ENCODE measurements at regions not wholly inside any gene's neighbourhood (a gene's known extent, or its start where the extent isn't known, plus 50 kb on each side); places are given as distances from the start of the nearest gene placed in this dataset.

DNA sequence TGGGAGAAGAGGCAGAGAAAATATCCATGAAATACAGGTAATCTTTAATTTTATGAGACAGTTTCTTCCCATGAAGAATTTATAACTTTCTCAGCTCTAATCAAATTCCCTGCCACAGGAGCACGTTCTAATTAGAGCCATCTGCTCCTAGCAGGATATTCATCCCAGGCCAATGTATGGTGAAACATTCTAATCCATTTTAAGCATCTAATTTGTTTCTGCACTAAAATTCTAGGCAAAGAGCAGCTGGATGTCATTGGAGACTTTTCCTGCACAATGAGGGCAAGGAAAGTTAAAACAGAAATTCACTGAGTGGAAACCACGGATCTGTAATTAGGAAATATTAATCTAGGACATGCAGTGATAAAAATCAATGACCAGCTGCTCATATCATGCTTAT lies 107.7 kb upstream of the ZFP42 start (continued):
- TF ChIP-seq, protein P1, sequence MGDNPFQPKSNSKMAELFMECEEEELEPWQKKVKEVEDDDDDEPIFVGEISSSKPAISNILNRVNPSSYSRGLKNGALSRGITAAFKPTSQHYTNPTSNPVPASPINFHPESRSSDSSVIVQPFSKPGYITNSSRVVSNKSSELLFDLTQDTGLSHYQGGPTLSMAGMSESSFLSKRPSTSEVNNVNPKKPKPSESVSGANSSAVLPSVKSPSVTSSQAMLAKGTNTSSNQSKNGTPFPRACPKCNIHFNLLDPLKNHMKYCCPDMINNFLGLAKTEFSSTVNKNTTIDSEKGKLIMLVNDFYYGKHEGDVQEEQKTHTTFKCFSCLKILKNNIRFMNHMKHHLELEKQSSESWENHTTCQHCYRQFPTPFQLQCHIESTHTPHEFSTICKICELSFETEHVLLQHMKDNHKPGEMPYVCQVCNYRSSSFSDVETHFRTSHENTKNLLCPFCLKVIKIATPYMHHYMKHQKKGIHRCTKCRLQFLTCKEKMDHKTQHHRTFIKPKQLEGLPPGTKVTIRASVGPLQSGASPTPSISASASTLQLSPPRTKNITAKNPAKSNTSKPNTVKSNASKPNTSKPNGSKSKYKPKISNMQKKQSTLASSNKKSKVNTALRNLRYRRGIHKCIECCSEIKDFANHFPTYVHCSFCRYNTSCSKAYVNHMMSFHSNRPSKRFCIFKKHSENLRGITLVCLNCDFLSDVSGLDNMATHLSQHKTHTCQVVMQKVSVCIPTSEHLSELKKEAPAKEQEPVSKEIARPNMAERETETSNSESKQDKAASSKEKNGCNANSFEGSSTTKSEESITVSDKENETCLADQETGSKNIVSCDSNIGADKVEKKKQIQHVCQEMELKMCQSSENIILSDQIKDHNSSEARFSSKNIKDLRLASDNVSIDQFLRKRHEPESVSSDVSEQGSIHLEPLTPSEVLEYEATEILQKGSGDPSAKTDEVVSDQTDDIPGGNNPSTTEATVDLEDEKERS (tag by site-specific recombination; IDR thresholded peaks at IDR 0.05), result no peak

DNA sequence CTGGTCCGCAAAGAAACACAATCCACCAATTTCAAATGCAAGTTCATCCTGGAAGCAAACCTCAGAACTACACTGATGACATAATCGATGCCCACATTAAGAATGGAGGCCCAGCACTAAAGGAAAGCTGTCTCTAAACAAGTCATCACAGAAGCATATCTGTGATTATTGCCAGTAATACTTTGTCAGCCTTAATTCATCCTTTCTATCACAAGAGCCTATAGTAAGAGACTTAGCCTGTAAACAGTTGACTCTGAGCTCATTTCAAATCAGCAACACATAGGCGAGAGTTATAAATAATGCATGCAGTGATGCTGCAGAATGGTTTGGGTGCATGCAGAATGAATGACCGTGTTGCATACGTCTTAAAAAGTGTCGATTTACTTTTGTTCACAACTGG lies 105.9 kb upstream of the ZFP42 start:
- ChIA-PET POLR2A (no interaction called here), CTCF (no interaction called here)
- TF ChIP-seq ZNF433 (tag by site-specific recombination; IDR thresholded peaks at IDR 0.05; ENCODE audit: low read depth) (no peak), ZNF23 (tag by site-specific recombination; IDR thresholded peaks at IDR 0.05; ENCODE audit: borderline replicate concordance) (no peak)
- Histone ChIP-seq H3K4me1 (ENCODE audit: control insufficient read depth, insufficient read depth, low read length) (no peaks in the 10 kb centered on the region), H3K36me3 (ENCODE audit: control insufficient read depth in 2 of 2, insufficient read depth in 1 of 2, low read length in 2 of 2) (no peaks in the 10 kb centered on the region), H3K27ac (ENCODE audit: extremely low read depth, low read depth, low read length) (no peak overlapping the region), H3K9me3 (ENCODE audit: control insufficient read depth, insufficient read depth, low read depth, low read length) (no peaks in the 10 kb centered on the region), H3K4me3 (ENCODE audit: low read depth, low read length) (no peak overlapping the region)

DNA sequence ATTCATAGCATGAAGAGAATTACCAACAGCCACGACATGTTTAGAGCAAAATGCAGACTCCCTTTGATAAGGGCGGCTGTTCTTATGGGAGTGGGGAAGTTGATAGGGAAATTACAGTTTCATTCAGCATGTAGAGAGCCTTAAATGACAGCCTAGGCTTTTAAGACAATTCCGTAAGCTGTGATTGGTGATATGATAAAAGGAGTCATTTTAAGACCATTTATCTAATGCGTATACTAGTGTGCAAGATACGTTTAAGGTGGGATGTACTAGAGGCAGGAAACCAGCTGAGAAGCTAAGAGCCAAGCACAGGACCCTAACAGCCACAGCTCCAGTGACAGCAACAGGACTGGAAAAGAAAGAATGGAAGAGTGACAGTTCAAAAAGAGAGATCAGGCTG lies 102.2 kb upstream of the ZFP42 start:
- POLR2A ChIA-PET, result no interaction called here
- H3K27ac ChIP-seq (ENCODE audit: extremely low read depth, low read depth, low read length), result no peak overlapping the region
- H3K9me3 ChIP-seq (ENCODE audit: control insufficient read depth, insufficient read depth, low read depth, low read length), result no peaks in the 10 kb centered on the region
- TF ChIP-seq HOXA7 (CRISPR knock-in tag; IDR thresholded peaks at IDR 0.05; ENCODE audit: borderline replicate concordance) (no peak), ZNF175 (tag by site-specific recombination; IDR thresholded peaks at IDR 0.05) (no peak), KLF8 (tag by site-specific recombination; IDR thresholded peaks at IDR 0.05) (no peak), ZNF837 (tag by site-specific recombination; IDR thresholded peaks at IDR 0.05) (no peak), ZNF324 (tag by site-specific recombination; IDR thresholded peaks at IDR 0.05) (no peak), ZEB2 (tag by site-specific recombination; IDR thresholded peaks at IDR 0.05) (no peak), ZNF341 (tag by site-specific recombination; IDR thresholded peaks at IDR 0.05; ENCODE audit: low read depth) (no peak), ZNF16 (tag by site-specific recombination; IDR thresholded peaks at IDR 0.05; ENCODE audit: low read depth) (no peak), ZNF239 (tag by site-specific recombination; IDR thresholded peaks at IDR 0.05) (no peak), GLIS2 (tag by site-specific recombination; IDR thresholded peaks at IDR 0.05) (no peak), SETDB1 (IDR thresholded peaks at IDR 0.05; ENCODE audit: insufficient read length, low read length) (no peak), ZNF394 (tag by site-specific recombination; IDR thresholded peaks at IDR 0.05; ENCODE audit: borderline replicate concordance) (no peak)
- TF ChIP-seq, protein P2, sequence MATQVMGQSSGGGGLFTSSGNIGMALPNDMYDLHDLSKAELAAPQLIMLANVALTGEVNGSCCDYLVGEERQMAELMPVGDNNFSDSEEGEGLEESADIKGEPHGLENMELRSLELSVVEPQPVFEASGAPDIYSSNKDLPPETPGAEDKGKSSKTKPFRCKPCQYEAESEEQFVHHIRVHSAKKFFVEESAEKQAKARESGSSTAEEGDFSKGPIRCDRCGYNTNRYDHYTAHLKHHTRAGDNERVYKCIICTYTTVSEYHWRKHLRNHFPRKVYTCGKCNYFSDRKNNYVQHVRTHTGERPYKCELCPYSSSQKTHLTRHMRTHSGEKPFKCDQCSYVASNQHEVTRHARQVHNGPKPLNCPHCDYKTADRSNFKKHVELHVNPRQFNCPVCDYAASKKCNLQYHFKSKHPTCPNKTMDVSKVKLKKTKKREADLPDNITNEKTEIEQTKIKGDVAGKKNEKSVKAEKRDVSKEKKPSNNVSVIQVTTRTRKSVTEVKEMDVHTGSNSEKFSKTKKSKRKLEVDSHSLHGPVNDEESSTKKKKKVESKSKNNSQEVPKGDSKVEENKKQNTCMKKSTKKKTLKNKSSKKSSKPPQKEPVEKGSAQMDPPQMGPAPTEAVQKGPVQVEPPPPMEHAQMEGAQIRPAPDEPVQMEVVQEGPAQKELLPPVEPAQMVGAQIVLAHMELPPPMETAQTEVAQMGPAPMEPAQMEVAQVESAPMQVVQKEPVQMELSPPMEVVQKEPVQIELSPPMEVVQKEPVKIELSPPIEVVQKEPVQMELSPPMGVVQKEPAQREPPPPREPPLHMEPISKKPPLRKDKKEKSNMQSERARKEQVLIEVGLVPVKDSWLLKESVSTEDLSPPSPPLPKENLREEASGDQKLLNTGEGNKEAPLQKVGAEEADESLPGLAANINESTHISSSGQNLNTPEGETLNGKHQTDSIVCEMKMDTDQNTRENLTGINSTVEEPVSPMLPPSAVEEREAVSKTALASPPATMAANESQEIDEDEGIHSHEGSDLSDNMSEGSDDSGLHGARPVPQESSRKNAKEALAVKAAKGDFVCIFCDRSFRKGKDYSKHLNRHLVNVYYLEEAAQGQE (tag by site-specific recombination; IDR thresholded peaks at IDR 0.05), result no peak
- TF ChIP-seq, protein P3, sequence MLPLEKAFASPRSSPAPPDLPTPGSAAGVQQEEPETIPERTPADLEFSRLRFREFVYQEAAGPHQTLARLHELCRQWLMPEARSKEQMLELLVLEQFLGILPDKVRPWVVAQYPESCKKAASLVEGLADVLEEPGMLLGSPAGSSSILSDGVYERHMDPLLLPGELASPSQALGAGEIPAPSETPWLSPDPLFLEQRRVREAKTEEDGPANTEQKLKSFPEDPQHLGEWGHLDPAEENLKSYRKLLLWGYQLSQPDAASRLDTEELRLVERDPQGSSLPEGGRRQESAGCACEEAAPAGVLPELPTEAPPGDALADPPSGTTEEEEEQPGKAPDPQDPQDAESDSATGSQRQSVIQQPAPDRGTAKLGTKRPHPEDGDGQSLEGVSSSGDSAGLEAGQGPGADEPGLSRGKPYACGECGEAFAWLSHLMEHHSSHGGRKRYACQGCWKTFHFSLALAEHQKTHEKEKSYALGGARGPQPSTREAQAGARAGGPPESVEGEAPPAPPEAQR (tag by site-specific recombination; IDR thresholded peaks at IDR 0.05), result no peak
- TF ChIP-seq, protein P4, sequence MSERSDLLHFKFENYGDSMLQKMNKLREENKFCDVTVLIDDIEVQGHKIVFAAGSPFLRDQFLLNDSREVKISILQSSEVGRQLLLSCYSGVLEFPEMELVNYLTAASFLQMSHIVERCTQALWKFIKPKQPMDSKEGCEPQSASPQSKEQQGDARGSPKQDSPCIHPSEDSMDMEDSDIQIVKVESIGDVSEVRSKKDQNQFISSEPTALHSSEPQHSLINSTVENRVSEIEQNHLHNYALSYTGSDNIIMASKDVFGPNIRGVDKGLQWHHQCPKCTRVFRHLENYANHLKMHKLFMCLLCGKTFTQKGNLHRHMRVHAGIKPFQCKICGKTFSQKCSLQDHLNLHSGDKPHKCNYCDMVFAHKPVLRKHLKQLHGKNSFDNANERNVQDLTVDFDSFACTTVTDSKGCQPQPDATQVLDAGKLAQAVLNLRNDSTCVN (tag by site-specific recombination; optimal IDR thresholded peaks at IDR 0.05), result no peak
- no peaks in the 10 kb centered on the region for H3K4me1 ChIP-seq (ENCODE audit: control insufficient read depth, insufficient read depth, low read length)
- CTCF ChIA-PET, result no interaction called here
- no peaks in the 10 kb centered on the region for H3K36me3 ChIP-seq (ENCODE audit: control insufficient read depth in 2 of 2, insufficient read depth in 1 of 2, low read length in 2 of 2)
- no peak overlapping the region for H3K4me3 ChIP-seq (ENCODE audit: low read depth, low read length)

Data from HEK293 (cell line).